ENCODE measurements at regions not wholly inside any gene's neighbourhood (a gene's known extent, or its start where the extent isn't known, plus 50 kb on each side); places are given as distances from the start of the nearest gene placed in this dataset.

DNA sequence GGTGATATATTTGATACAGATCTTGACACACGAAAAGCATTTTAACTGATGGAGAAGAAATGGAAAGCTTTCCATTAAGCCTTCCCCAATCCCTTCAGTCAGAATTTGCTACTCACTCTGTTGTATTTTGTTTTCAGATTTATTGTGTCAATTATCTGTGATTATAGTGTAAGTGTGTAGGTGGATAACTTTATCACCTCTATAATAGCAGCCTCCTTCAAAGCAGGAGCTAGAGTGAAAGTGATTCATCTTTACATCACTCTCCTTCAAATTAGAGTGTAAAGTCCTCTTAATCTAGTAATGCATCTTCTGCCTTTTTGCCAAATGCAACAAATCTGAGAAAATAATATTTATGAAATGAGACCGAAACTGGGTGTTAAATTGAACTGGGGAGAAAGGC lies 459.7 kb upstream of the ZP4 start:
- H3K36me3 Mint-ChIP-seq (ENCODE audit: low read depth), result peaks cover 3% of the 10 kb centered on the region
- TF ChIP-seq, protein P1, sequence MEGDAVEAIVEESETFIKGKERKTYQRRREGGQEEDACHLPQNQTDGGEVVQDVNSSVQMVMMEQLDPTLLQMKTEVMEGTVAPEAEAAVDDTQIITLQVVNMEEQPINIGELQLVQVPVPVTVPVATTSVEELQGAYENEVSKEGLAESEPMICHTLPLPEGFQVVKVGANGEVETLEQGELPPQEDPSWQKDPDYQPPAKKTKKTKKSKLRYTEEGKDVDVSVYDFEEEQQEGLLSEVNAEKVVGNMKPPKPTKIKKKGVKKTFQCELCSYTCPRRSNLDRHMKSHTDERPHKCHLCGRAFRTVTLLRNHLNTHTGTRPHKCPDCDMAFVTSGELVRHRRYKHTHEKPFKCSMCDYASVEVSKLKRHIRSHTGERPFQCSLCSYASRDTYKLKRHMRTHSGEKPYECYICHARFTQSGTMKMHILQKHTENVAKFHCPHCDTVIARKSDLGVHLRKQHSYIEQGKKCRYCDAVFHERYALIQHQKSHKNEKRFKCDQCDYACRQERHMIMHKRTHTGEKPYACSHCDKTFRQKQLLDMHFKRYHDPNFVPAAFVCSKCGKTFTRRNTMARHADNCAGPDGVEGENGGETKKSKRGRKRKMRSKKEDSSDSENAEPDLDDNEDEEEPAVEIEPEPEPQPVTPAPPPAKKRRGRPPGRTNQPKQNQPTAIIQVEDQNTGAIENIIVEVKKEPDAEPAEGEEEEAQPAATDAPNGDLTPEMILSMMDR (IDR thresholded peaks at IDR 0.05), result no peak
- no peak for DNase-seq (ENCODE audit: low spot score)
- no peak overlapping the region for H3K4me3 Mint-ChIP-seq (ENCODE audit: unreplicated experiment)
- no peak overlapping the region for H3K27ac Mint-ChIP-seq (ENCODE audit: unreplicated experiment)
- peaks cover 5% of the 10 kb centered on the region for H3K27me3 Mint-ChIP-seq (ENCODE audit: low read depth)
- no peaks in the 10 kb centered on the region for H3K4me1 Mint-ChIP-seq (ENCODE audit: low read depth)
- H3K9me3 Mint-ChIP-seq (ENCODE audit: low read depth), result peaks cover 13% of the 10 kb centered on the region

- Mint-ChIP-seq H3K4me3 (ENCODE audit: unreplicated experiment) (no peak overlapping the region), H3K27ac (ENCODE audit: unreplicated experiment) (no peak overlapping the region), H3K4me1 (ENCODE audit: low read depth) (no peaks in the 10 kb centered on the region), H3K9me3 (ENCODE audit: low read depth) (no peaks in the 10 kb centered on the region), H3K27me3 (ENCODE audit: low read depth) (peaks cover 3% of the 10 kb centered on the region), H3K36me3 (ENCODE audit: low read depth) (no peaks in the 10 kb centered on the region)
- TF ChIP-seq, protein P1 (IDR thresholded peaks at IDR 0.05), result no peak
- DNase-seq (ENCODE audit: low spot score), result no peak
These were observed 455.6 kb upstream of the ZP4 start for GRCh38 chr1:238346340-238346739.

GRCh38 chr1:238345837-238346236 lies 455.1 kb upstream of the ZP4 start:
- TF ChIP-seq, protein P1 (IDR thresholded peaks at IDR 0.05), result no peak
- H3K36me3 Mint-ChIP-seq (ENCODE audit: low read depth), result no peaks in the 10 kb centered on the region
- no peak overlapping the region for H3K4me3 Mint-ChIP-seq (ENCODE audit: unreplicated experiment)
- no peak for DNase-seq (ENCODE audit: low spot score)
- H3K4me1 Mint-ChIP-seq (ENCODE audit: low read depth), result no peaks in the 10 kb centered on the region
- no peak overlapping the region for H3K27ac Mint-ChIP-seq (ENCODE audit: unreplicated experiment)
- peaks cover 1% of the 10 kb centered on the region for H3K27me3 Mint-ChIP-seq (ENCODE audit: low read depth)
- H3K9me3 Mint-ChIP-seq (ENCODE audit: low read depth), result no peaks in the 10 kb centered on the region

DNA sequence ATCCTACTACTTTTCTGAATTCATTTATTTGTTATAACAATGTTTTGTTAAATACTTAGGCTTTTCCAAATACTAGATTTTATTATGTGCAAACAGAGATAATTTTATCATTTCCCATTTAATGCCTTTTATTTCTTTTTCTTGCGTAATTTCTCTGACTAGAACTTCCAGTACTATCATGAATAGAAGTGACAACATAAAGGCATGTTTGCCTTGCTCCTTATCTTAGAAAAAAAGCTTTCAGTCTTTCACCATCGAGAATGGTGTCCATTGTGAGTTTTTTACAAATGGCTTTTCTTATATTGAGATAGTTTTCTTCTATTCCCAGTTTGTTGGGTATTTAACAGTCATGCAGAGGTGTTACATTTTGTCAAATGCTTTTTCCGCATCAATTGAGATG lies 453.1 kb upstream of the ZP4 start:
- H3K27ac Mint-ChIP-seq (ENCODE audit: unreplicated experiment), result no peak overlapping the region
- no peaks in the 10 kb centered on the region for H3K27me3 Mint-ChIP-seq (ENCODE audit: low read depth)
- no peak for DNase-seq (ENCODE audit: low spot score)
- TF ChIP-seq, protein P1 (IDR thresholded peaks at IDR 0.05), result no peak
- no peaks in the 10 kb centered on the region for H3K9me3 Mint-ChIP-seq (ENCODE audit: low read depth)
- H3K4me3 Mint-ChIP-seq (ENCODE audit: unreplicated experiment), result no peak overlapping the region
- no peaks in the 10 kb centered on the region for H3K4me1 Mint-ChIP-seq (ENCODE audit: low read depth)
- H3K36me3 Mint-ChIP-seq (ENCODE audit: low read depth), result no peaks in the 10 kb centered on the region

GRCh38 chr1:238341395-238341794 lies 450.7 kb upstream of the ZP4 start:
- no peaks in the 10 kb centered on the region for H3K4me1 Mint-ChIP-seq (ENCODE audit: low read depth)
- H3K36me3 Mint-ChIP-seq (ENCODE audit: low read depth), result peaks cover 3% of the 10 kb centered on the region
- TF ChIP-seq, protein P1 (IDR thresholded peaks at IDR 0.05), result no peak

More at GRCh38 chr1:238341395-238341794, 450.7 kb upstream of the ZP4 start:
- Mint-ChIP-seq H3K4me3 (ENCODE audit: unreplicated experiment) (no peak overlapping the region), H3K9me3 (ENCODE audit: low read depth) (peaks cover 8% of the 10 kb centered on the region), H3K27me3 (ENCODE audit: low read depth) (no peaks in the 10 kb centered on the region), H3K27ac (ENCODE audit: unreplicated experiment) (no peak overlapping the region)
- DNase-seq (ENCODE audit: low spot score), result no peak

All from chondrocyte (in vitro differentiated cells).